Motor neuron (in vitro differentiated cells): ENCODE measurements at regions not wholly inside any gene's neighbourhood (a gene's known extent, or its start where the extent isn't known, plus 50 kb on each side); places are given as distances from the start of the nearest gene placed in this dataset.
A peak's percentile ranks its signal among the peaks of the same experiment; 100 is the strongest.
"Not testable (repeated sequence)": the region's sequence is repeated elsewhere in the genome, so short reads cannot be mapped to it uniquely, and the experiment has no call there.

ENCODE experiments used
- ATAC-seq, 8 experiments: fragments of 200-7000 bp; cut with Tn5 transposase; replicated peaks in 6 of 8; 2 replicates each; pipeline ENCODE4 v1.8.0; 2021; ENCODE audit warnings: mild to moderate bottlenecking in 8 of 8, moderate library complexity in 8 of 8
- H3K27ac ChIP-seq, 2 donors: fragments of 250-450 bp; sonication (Bioruptor Pico); 2 replicates each; pipeline ENCODE4 v1.9.0; 2021; ENCODE audit warnings: antibody characterized with exemption in 2 of 2, mild to moderate bottlenecking in 2 of 2, moderate library complexity in 1 of 2
- H3K4me1 ChIP-seq, 2 donors: fragments of 250-450 bp; sonication (Bioruptor Pico); replicated peaks in 1 of 2; 2 replicates each; pipeline ENCODE4 v1.6.1; 2021; ENCODE audit warnings: antibody characterized with exemption in 2 of 2, mild to moderate bottlenecking in 2 of 2, moderate library complexity in 1 of 2
- H3K4me3 ChIP-seq, 5 donors: fragments of 250-450 bp; sonication (Bioruptor Pico); 2 replicates each; pipeline ENCODE4 v1.9.0; 2021; ENCODE audit warnings: antibody characterized with exemption in 5 of 5, mild to moderate bottlenecking in 5 of 5, moderate library complexity in 4 of 5
- WGBS, 10 experiments: fragments of 450-650 bp; shearing (Covaris generic); methylation state at CpG; one replicate each; pipeline ENCODE4 v1.0.0; 2022; 5-methylcytosine and 5-hydroxymethylcytosine counted together
- in situ Hi-C, 9 experiments: fragments of 400-800 bp; cut with MboI; loops; one replicate each; pipeline ENCODE4 v1.15.0; 2021; ENCODE audit warnings: low sequenced_read_pairs in 9 of 9, low pct_unique_long_range_greater_than_20kb in 2 of 9; ENCODE audit not compliant: unreplicated experiment in 9 of 9

- WGBS, 10 experiments, result 0 to 92% (median 73%) methylated on average over 1 to 4 of the region's 5 CpGs
- ATAC-seq, result peak in 2 of 8 experiments; percentile 19 to 61
- in situ Hi-C loops, result no loop called here
- Histone ChIP-seq H3K27ac (no peak overlapping the region), H3K4me3 (no peak overlapping the region), H3K4me1 (no peaks in the 10 kb centered on the region)
These were observed 118.0 kb downstream of the OTUD1 start for GRCh38 chr10:23556727-23557440.

GRCh38 chr10:23557777-23558176 lies 118.9 kb downstream of the OTUD1 start:
- in situ Hi-C loops, result no loop called here
- no peak overlapping the region for H3K27ac ChIP-seq
- H3K4me3 ChIP-seq, result no peak overlapping the region
- H3K4me1 ChIP-seq, result no peaks in the 10 kb centered on the region
- no peak for ATAC-seq
- WGBS, 10 experiments, result 54 to 100% (median 80%) methylated on average over 1 to 4 of the region's 4 CpGs

DNA sequence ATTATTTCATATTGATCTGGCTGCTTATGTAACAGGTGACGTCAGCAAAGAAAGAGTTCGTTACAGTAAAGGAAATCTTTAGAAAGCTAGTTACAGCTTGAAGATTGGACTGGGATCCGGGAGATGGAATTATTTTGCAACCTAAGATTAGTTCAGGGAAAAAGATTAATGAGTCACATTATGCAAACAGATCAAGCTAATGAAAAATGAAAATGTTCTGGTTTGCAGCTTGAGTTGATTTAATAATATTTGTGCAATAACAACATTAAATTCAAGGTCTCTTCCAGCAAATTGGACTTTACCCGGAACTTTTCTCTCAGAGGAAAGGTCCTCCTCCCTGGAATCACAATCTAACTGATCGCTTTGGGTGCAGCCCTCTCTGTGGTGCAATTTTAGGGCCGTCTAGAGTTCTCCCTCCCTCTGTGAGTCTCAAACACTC lies 119.5 kb downstream of the OTUD1 start:
- WGBS, 10 experiments, result 0 to 92% (median 63%) methylated on average over 2 to 6 of the region's 6 CpGs
- in situ Hi-C loops, result no loop called here
- Histone ChIP-seq H3K4me1 (no peaks in the 10 kb centered on the region), H3K27ac (no peak overlapping the region), H3K4me3 (no peak overlapping the region)
- ATAC-seq, result peak in 1 of 8 experiments; percentile 23

DNA sequence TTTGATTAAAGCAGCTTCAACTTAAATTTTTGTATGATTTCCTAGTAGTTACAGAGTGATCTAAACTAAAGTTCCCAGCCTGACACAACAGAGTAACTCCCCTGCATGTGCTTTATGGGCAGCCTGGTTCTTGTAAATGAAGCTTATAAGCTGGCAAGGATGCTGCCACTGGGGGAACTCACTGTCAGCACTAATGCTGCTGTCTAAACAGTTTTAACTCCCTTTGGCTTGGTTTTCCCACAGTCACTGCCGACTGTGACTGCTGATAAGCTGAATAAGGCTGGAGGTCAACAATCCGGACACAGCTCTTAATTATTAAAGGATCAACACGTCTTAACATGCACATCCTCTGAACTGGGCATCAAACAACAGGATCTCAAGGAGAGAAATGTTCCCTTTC lies 130.1 kb downstream of the OTUD1 start:
- Histone ChIP-seq H3K4me3 (no peak overlapping the region), H3K27ac (no peak overlapping the region), H3K4me1 (no peaks in the 10 kb centered on the region)
- ATAC-seq, result no peak
- WGBS, 10 experiments, result 0 to 80% (median 56%) methylated on average over 1 to 3 of the region's 3 CpGs; no CpG with 5 or more reads in 4 of the 10 experiments
- in situ Hi-C loops, result no loop called here

DNA sequence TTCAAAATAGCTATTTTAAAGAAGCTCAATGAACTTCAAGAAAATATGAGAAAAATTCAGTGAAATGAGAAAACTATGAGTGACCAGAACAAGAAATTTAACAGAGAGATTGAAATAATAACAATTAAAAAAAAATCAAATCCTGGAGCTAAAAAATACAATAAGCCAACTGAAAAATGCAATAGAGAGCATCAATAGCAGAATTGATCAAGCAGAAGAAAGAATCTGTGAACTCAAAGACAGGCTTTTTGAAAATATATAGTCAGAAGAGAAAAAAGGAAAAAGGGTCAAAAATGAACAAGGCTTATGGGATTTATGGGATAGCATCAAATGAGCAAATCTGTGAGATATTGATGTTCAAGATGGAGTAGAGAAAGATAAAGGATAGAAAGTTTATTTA lies 133.0 kb downstream of the OTUD1 start:
- Histone ChIP-seq H3K4me3 (no peak overlapping the region), H3K4me1 (no peaks in the 10 kb centered on the region), H3K27ac (no peak overlapping the region)
- ATAC-seq, result no peak
- in situ Hi-C loops, result no loop called here

DNA sequence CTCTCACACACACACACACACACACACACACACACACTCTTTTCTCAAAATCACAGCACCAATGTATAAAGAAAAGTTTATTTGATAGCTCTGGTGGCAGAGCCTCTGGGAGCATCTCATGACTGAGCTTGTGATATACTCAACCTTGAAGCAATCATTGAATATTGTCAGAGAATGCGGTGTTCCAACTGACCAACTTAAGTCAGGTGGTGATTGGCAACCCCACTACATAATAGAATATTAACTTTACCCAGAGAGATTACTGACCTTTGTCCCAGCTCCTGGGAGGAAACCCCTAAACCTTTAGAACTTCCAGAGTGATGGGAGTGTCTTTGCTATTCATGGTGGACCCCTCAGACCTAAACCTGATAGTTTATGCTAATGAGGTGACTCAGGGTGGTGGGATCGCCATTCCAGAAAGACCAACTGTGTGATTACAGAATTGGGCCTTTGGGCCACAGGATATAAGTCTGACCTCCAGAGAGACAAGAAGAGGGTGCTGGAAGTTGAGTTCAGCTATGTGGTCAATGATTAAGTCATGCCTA lies 143.1 kb downstream of the OTUD1 start:
- Histone ChIP-seq H3K4me3 (no peak overlapping the region), H3K27ac (no peak overlapping the region), H3K4me1 (no peaks in the 10 kb centered on the region)
- no peak for ATAC-seq
- WGBS, 10 experiments, result 20 to 100% (median 71%) methylated on average over 1 to 2 of the region's 2 CpGs; no CpG with 5 or more reads in 3 of the 10 experiments
- in situ Hi-C loops, result no loop called here

GRCh38 chr10:23584396-23584795 lies 145.5 kb downstream of the OTUD1 start:
- WGBS, 10 experiments, result 65 to 100% (median 88%) methylated on average over 1 to 2 of the region's 2 CpGs; no CpG with 5 or more reads in 4 of the 10 experiments
- Histone ChIP-seq H3K4me1 (no peaks in the 10 kb centered on the region), H3K27ac (no peak overlapping the region), H3K4me3 (no peak overlapping the region)
- in situ Hi-C loops, result no loop called here
- no peak for ATAC-seq

GRCh38 chr10:23585186-23585585 lies 146.3 kb downstream of the OTUD1 start:
- in situ Hi-C loops, result no loop called here
- WGBS, 10 experiments, result 0 to 83% (median 0%) methylated on average over 1 of the region's 1 CpG; no CpG with 5 or more reads in 3 of the 10 experiments
- Histone ChIP-seq H3K4me3 (no peak overlapping the region), H3K27ac (no peak overlapping the region), H3K4me1 (no peaks in the 10 kb centered on the region)
- no peak for ATAC-seq

DNA sequence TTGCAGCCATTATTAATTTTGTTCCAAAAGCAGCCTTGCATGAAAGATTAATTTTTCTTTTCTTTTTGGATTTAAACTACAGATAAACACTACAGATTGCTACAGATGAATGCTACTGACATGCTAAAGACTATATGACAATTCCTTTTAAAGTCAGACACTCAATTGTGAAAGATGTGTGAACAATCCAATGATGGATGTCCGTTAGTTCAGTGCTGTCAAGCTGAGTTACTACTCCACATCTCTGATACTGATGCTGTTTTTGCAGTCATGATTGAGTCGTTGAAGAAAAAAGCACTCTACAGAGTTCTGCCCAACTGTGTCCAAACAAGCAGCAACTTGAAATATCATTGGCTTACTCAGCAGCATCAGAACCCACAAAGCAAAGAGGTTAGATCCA lies 146.8 kb downstream of the OTUD1 start:
- in situ Hi-C loops, result no loop called here
- 0 to 71% (median 56%) methylated on average over 1 to 2 of the region's 2 CpGs; no CpG with 5 or more reads in 4 of the 10 experiments for WGBS, 10 experiments
- Histone ChIP-seq H3K27ac (no peak overlapping the region), H3K4me3 (no peak overlapping the region), H3K4me1 (no peaks in the 10 kb centered on the region)
- ATAC-seq, result peak in 1 of 8 experiments; percentile 21

DNA sequence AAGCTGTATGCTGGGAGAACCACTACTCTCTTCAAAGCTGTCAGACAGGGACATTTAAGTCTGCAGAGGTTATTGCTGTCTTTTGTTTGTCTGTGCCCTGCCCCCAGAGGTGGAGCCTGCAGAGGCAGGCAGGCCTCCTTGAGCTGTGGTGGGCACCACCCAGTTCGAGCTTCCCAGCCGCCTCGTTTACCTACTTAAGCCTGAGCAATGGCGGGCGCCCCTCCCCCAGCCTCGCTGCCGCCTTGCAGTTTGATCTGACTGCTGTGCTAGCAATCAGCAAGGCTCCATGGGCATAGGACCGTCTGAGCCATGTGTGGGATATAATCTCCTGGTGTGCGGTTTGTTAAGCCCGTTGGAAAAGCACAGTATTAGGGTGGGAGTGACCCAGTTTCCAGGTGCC lies 156.4 kb downstream of the OTUD1 start:
- ATAC-seq, H3K4me1 ChIP-seq, H3K4me3 ChIP-seq, H3K27ac ChIP-seq, in situ Hi-C loops: not testable (repeated sequence)
- 69 to 100% methylated on average over 1 to 3 of the region's 10 CpGs; no CpG with 5 or more reads in 8 of the 10 experiments for WGBS, 10 experiments

DNA sequence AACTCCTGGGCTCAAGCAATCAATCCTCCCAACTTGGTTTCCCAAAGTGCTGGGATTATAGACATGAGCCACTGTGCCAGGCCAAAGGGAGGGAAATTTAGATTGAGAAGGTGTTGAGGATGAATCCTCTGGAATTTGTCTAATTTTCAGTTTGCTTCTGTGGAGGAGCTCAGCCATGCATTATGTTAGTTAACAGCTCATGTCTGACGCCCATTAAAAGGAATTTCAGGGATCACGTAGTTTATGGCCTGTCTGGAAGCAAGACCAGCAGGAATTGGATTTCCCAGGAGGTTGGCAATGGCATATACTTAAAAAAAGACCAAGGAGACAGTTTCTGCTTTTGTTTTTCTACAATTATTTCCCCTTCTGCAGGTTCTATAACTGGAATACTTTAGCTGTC lies 165.7 kb downstream of the OTUD1 start:
- in situ Hi-C loops, result no loop called here
- 0 to 100% (median 67%) methylated on average over 1 to 2 of the region's 2 CpGs; no CpG with 5 or more reads in 2 of the 10 experiments for WGBS, 10 experiments
- Histone ChIP-seq H3K4me1 (peaks cover 16% of the 10 kb centered on the region in 2 donors), H3K27ac (no peak overlapping the region), H3K4me3 (no peak overlapping the region)
- peak in 1 of 8 experiments; percentile 26 for ATAC-seq

DNA sequence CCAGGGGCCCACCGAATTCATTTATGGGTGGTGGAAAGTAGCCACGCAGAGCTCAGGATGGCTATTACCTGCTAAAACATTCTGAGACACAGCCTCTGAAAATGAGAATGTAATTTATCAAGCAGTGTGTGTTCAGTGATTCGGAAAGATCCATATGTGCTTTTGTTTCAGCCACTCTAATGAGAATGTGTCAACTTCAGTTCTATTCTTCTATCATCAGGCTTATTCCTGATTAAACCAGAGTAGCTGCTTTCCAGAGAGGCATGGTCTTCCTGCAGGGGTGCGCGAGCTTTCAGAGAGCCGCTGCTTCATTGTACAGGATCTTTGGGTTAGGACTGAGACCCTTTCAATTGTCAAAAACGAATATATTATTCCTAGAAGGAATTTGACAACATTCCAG lies 167.6 kb downstream of the OTUD1 start:
- H3K27ac ChIP-seq, result no peak overlapping the region
- H3K4me1 ChIP-seq, result peaks cover 20 to 25% of the 10 kb centered on the region in 2 donors
- WGBS, 10 experiments, result 29 to 89% (median 56%) methylated on average over 1 to 6 of the region's 7 CpGs; no CpG with 5 or more reads in 2 of the 10 experiments
- ATAC-seq, result peak in 5 of 8 experiments; percentile 66 to 96 (median 87)
- in situ Hi-C loops, result no loop called here
- H3K4me3 ChIP-seq, result no peak overlapping the region

DNA sequence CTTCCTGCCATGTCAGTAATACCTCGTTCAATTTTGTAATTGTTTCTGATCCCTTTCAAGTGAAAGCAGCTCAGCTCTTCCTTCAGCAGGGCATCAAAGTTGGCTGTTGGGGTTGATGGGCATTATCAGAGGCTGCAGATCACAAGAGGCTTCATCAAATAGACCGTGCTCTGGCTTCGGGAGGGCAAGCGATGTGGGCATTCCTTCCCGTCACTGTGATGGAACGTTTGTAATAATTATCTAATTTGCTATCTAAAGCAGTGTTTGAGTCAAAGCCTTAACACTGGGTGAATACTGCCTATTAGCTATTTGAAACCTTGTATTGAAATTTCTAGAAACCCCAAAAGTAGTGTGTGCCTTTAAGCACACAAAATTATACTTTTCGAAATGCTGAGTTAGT lies 170.1 kb downstream of the OTUD1 start:
- Histone ChIP-seq H3K27ac (no peak overlapping the region), H3K4me3 (no peak overlapping the region), H3K4me1 (peaks cover 25 to 31% of the 10 kb centered on the region in 2 donors)
- in situ Hi-C loops, result no loop called here
- 27 to 95% (median 61%) methylated on average over 1 to 7 of the region's 7 CpGs; no CpG with 5 or more reads in 2 of the 10 experiments for WGBS, 10 experiments
- ATAC-seq, result no peak
